Renal pelvis (tissue), 1 donor: ENCODE measurements at regions not wholly inside any gene's neighbourhood (a gene's known extent, or its start where the extent isn't known, plus 50 kb on each side); places are given as distances from the start of the nearest gene placed in this dataset.
A peak's percentile ranks its signal among the peaks of the same experiment; 100 is the strongest.

ENCODE experiments used
- DNase-seq: peaks from one replicate; pipeline ENCODE4 v3.0.0-alpha.2; 2013

GRCh38 chr11:8799273-8799672 is 111.7 kb upstream of the AKIP1 start:
- no peak for DNase-seq

DNA sequence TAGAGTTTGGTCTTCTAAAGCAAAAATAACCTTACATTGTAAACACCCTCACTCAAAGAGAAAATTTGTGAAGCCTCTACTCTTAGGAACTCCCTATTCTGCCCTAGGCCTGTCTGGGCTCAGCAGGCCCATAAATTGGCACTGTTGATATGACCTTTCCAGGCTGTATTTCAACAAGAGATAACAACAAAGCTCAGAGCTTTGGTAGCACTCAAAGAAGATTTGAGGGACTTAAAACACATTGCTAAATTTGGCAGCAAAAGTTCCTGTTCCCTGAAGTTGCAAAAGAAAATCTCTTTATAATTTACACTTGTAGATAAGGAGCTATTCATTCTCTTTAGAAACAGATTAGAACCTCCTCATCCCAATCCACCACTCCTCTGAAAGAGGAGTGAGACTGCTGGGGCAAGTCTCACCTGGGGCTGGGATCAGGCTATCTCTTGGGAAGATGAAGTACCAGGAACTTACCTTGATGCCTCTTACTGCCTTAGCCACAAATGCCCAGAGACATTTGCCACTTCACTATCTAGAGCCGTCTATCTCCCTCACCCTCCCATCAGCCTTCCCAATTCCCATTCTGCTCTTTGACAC is 110.4 kb upstream of the AKIP1 start:
- no peak for DNase-seq

DNA sequence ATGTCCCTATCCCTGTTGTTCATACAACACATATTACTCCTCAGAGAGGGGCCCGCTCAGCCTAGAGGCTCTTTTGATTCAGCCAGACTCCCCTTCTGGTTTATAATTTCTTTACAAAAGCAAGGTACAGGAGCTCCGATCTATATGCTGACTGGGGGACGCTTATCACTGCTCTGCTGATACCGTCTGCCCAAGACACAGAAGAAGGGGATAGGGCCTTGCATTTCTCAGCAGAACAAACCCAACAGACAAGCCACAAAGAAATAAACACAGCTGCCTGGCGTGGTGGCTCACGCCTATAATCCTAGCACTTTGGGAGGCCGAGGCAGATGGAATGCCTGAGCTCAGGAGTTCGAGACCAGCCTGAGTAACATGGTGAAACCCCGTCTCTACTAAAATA is 109.9 kb upstream of the AKIP1 start:
- no peak for DNase-seq

DNA sequence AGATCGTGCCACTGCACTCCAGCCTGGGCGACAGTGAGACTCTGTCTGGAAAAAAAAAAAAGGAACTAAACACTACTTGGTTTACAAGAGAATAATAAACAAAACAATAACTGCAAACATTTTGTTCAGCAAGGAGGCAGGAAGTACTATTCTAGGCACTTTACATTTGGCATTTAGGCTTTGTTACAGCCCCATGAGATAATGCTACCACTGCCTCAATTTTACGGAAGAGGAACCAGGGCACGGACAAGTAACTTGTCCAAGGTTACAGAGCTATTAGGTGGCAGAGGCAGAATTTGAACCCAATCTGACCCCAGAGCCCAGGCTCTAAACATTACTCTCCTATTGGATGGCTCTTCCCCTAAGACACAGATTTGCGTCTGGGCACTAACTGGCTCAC is 108.7 kb upstream of the AKIP1 start:
- no peak for DNase-seq

DNA sequence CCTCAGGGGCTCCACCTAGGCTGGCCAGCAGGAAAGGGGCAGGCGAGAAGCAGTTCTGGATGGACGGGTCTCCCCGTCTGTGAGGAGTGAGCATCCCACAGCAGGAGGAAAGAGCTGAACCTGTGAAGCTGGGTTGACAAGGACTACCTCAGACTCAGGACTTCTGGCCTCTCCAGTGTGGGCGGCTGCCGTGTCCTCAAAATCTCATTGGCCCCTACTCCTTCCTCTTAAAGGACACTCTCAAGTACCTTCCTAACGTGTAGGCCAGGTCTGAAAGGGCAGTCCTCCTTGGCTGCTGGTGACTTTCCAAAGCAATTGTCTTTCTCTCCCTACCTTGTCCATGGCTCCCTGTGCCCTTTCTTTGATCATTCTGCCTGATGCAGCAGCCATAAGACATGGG is 107.0 kb upstream of the AKIP1 start:
- no peak for DNase-seq

DNA sequence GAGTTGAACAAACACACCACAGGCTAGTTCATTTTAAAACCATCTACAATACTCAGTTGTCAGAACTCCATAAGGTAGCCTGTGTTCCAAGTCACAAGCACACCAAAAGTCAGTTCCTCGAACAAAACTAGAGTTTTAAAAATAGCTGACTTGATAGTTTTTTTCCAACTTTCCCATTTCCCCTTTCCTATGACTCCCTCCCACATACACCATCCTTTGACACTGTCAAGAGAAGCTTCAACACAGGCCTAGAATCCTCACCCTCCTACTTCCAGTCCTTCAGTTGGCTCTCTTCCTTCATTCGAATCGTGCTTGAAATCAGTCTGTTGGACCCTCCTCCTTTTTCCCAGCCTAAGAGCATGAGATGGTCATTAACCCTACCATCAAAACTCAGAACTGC is 105.7 kb upstream of the AKIP1 start:
- no peak for DNase-seq

DNA sequence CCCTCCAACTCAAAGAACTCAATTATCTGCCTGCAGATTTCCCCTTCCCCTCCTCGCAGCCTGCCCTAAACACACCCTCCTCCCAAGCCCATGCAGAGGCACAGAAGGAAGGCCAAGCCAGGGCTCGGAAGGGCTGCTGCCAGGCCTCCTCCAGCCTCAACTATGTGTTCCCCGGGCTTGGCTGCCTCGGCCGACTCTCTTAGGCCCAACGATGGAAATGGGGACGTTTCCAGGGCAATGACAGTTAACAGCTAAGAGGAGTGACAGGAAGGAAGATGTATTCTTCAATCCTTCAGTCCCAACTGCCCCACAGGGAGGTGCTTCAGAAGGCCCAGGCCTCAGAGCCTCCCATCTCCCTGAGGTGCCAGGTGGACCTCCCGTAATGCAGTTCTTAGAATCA is 104.0 kb upstream of the AKIP1 start:
- DNase-seq, result no peak

GRCh38 chr11:8807544-8808225 is 103.3 kb upstream of the AKIP1 start:
- DNase-seq, result no peak

GRCh38 chr11:8808226-8808585 is 102.8 kb upstream of the AKIP1 start:
- DNase-seq, result no peak

DNA sequence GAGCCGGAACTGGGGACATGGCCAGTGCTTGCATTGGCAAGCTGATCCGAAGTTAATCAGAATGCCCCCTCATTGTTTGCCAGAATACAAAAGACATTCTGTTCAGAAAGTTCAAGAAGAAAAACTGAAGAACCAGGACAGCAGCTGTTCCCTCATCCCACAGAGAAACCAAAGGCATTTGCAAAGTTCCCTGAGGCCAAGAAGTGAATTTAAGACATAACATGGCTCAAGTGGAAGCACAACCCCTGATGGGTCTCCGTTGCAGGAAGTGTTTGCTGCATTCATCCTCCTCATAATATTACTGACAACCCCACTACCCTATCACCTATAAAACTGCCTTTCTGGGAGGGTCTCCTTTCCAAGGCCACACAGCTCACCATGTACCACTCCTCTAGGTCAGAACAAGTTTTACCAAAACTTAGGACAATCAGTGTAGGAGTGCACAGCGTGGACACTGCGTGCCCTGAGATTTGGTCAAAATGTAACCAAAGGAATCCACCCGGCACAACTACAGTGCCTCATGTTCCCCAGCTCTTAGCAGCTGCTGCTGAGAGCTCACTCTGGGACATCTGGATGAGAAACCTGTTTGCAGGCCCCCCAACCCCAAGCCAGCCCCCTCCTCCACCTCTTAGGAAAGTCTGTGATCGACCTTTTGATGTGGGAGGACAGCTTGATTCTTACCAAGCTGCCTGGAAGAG is 101.6 kb upstream of the AKIP1 start:
- DNase-seq, result no peak

GRCh38 chr11:8809939-8810539 is 101.0 kb upstream of the AKIP1 start:
- no peak for DNase-seq

GRCh38 chr11:8810540-8811301 is 100.3 kb upstream of the AKIP1 start:
- DNase-seq, result peak; percentile 85

DNA sequence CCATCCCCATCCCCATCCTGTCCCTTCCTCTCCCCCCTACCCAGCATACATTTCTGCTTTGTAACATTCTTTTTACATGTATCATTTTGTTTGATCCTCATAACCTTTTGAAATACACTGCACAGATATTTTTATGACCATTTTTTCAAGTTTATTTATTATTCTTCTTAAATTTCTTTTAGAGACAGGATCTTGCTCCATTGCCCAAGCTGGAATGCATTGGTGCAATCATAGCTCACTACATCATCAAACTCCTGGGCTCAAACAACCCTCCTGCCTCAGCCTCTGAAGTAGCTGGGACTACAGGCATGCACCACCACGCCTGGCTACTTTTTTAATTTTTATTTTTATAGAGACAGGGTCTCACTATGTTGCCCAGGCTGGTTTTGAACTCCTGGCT is 99.4 kb upstream of the AKIP1 start:
- no peak for DNase-seq

- DNase-seq, result no peak
These were observed 98.6 kb upstream of the AKIP1 start for GRCh38 chr11:8812438-8812837.

DNA sequence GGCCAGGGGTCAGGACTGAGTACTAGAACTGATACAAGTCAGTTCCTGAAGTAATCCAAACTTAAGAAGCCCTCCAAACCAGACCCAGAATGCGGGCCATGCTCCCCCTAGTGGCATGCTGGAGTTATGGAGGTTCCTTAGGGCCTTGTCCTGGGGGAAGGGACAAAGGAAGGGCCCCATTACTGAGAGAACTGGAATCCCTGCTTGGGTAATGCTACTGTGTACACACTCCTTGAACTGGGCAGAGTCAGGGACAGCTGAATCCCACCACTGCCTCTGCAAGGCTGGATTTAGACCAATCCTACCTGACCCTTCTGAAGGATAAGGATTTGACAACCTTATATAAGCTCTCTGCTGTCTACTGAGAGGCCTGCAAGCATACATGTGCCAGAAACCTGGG is 97.3 kb upstream of the AKIP1 start:
- peak; percentile 81 for DNase-seq

DNA sequence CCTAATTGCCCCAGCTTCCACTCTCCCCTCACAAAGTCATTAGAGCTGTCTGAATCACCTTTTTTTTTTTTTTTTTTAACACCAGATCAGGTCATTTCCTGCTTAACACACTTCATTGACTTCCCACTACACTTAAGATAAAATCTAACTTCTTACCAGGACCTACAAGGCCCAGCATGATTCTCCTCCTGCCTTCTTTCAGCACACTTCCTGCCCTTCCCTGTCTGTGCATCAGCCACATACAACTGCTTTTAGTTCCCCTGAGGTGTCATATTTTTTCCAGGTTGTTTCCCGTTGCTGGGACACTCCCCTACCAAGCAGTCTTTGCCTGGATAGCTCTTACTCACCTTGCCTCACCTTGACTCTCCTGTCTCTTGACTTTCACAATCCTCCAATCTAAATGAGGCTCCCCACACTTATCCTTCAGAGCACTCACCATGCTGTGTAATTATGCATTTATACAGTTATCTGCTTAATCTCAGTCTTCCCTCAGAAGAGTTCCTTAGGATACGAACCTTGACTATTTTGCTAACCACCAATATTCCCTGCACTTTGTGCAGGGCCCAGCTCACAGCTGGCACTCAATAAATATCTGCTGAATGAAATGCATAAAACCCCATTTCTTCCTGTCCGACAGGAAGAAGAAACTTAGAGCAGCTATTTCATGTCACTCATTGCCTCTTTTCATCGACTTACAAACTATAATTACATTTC is 96.6 kb upstream of the AKIP1 start:
- no peak for DNase-seq

GRCh38 chr11:8814923-8815240 is 96.1 kb upstream of the AKIP1 start:
- no peak for DNase-seq

- no peak for DNase-seq
These were observed 92.6 kb upstream of the AKIP1 start for GRCh38 chr11:8818421-8818820.

DNA sequence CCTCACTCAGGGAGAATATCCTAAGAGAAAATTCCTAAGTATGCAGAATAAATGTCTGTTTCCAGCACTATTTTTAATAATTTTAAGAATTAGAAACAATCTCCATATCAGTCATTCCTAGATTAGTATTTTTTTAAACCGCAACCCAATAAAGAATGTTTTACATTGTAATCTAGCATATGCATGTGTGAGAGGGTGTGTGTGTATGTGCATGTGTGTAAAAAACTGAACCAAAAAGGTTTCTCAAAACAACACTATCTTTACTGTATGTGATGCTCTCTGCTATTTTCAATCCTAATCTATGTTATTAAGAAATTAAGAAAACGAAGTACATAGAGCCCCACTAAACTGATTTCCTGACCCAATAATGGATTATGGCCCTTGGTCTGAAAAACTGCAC is 90.6 kb upstream of the AKIP1 start:
- no peak for DNase-seq

DNA sequence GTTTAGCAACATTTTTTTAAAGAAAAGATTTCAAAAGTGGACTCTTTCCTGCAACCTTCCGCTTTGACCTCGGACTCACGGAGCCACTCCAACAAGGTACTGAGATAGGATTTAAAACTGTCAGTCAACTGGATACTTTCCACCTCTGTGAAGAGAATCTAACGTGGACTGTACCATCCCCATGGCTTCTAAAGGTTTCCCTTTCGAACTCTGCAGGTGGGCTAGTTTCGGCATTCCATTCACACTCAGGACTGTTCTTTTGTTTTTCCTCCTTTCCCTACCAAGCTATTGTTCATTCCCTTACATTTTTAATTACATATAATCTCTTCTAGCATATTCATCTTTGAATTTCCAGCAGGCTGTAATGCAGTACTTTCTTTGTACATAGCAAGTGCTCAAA is 88.5 kb upstream of the AKIP1 start:
- no peak for DNase-seq

GRCh38 chr11:8823174-8823742 is 87.7 kb upstream of the AKIP1 start:
- no peak for DNase-seq
